NCI-H1105 (cell line): ENCODE measurements at regions not wholly inside any gene's neighbourhood (a gene's known extent, or its start where the extent isn't known, plus 50 kb on each side); places are given as distances from the start of the nearest gene placed in this dataset.

Source experiments
- DNase-seq: peaks from one replicate; lab custom pipeline; 2025; lab: John Stamatoyannopoulos, UW

DNA sequence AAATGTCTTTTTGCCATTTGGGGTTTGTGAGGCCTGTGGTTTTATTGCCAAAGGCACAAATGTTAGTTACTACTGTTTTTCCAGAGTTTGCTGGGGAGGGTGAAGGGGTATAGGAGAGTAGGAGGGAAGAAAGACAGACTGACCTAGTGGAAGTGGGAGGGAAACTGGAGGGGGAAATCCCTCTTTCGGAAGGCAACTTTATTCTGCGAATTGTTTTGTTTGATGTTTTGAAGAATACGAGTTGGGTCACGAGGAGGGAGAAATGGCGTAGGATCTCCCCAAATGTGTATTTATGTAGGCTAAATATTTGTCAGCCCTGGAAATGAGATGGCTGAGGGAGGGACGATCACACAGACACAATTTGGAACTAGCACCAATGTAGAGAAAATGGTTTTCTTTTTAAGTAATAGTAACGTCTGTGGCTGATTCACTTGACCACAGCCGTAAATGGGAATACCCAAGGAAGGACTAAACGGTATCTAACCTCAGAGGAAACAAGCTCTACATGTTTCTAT lies 172.3 kb downstream of the ICOS start:
- no peak for DNase-seq

DNA sequence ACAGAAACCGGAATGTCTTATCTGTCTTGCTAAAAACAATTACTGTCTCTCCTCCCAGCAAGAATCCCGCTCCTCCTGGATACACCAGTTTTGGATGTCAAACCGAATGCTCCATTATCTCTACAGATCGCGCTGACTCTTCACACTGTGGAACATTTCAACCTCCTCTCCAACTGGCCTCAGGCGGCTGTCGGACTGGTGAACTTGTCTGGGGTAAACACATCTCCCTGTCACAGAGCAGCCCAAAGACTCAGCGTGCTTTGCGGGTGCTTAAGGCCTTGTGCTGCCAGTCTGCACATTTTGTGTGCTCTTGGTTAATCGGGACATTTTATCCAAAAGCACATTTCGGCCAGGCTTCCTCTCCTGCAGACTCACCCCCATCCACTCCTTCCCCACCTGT lies 173.1 kb downstream of the ICOS start:
- no peak for DNase-seq

DNA sequence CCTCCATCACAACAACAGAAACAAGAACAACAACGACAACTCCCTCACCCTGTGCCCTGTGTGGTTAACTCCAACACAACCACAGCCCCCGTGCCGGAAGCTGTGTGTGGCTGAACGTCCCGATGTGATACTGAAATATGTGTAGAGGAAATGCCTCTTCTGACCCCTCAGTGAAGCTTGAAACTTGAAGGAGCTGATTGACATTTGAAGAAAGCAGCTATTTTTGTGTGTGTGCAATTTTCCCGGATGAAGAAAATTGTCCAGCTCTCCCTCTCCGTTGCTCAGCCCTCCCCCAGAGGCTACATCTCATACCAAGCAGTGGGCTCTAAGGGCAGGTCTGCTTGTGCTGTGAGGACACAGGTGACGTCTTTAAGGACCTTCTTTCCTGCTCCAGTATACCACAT lies 173.8 kb downstream of the ICOS start:
- no peak for DNase-seq

DNA sequence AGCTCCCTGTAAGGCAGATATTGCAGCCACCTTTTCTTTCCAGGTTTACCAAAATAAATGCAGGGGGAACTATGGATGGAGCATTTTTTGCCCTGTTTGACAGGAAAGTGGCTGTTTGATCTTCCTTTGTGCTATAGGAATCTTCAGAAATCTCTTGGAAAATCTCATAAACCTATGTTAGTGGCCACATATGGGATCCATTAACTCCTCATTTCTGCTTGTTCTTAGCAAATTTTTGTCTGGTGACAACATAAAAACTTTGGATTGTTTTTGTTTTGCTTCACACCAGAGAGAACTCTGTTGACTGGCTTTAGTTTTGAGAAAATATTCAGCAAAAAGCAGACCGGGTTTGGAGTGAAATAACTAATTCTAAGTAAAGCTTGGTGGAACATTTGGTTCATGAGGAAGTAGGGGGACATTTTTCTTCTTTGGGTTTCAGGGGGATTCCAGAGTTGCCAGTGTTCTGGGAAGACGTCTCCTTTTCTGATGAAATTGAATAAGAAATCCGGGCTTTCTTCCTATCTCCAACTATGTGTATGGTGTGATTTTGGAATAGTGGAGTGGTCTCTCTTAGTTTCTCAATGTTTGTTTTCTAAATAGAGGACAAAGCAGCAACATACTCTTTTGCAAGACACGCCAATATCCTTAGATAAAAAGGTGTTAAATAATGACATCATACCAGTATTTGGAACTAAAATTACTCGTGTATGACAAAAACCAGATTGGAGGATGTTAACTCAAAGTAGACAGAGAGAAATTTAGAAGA lies 174.4 kb downstream of the ICOS start:
- DNase-seq: no peak

- no peak for DNase-seq
These were observed 175.7 kb downstream of the ICOS start for GRCh38 chr2:204112084-204112770.

DNA sequence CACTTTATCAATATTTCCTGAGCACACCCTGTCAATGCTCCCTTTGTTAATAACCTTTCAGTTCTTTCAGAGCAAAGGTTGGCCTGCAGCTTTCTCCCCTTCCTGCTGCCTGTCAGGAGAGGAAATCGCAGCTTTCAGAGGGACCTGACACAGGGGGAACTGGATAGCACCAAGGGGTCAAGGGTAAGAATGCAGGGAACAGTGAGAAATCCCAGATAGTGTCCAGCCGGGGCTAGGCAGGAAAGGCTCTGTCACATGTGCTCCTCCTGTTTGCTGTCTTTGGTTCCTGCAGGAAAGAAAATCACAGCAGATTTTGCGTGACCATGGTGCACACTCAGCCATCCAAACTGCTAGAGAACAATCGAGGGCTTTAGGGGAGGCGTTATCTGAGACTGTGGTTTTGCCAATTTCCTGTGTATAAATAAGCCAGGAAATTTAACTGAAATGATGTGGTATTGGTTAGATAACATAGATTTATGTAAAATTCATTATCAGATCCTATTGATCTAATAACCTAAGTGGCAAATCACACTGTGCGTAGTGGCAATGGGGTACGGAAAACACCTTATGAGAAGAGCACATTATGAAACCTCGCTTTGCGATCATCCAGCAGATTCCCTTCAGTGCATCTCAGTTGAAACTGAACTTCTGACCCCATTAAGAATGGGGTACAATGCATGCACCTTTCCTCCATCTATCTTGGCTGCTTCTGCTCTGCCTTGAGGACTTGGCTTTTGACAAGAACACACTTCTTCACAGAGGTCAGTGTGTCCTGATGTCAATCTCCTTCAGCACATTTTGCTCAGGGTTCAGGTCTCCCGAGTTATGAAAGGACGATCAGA lies 178.0 kb downstream of the ICOS start:
- no peak for DNase-seq

GRCh38 chr2:204115137-204116056 lies 178.8 kb downstream of the ICOS start:
- no peak for DNase-seq

DNA sequence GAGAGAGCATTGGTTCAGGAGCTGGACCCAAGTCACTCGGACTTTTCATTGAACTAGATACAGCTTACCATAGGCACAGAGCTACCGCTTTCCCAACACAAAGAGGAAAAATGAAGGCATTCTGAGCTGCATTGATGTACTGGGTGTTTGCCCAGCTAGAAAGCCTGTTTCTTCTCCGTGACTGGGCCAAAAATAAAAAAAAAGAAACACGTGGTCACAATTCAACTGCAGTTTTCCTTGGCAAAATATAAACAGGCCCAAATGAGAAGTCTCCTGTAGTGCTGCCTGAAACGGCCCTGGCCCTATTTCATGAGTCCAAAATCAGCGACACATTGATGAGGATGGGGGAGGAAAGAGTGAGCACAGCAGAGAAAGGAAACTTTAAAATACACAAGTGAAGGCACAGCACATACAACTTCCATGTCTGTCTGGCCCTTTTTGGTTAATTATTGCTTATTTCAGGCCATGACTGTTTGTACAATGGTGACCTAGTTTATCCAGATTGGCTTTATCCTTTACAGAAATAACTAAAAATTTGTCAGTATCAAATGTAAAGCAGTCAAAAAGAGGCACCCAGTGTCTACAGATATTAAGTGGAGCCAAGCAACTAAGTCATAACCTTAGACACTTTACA lies 179.7 kb downstream of the ICOS start:
- DNase-seq: no peak

- no peak for DNase-seq
These were observed 185.9 kb downstream of the ICOS start for GRCh38 chr2:204122425-204122824.

- DNase-seq: no peak
These were observed 187.7 kb downstream of the ICOS start for GRCh38 chr2:204124140-204124750.

- DNase-seq: no peak
These were observed 190.1 kb downstream of the ICOS start for GRCh38 chr2:204126705-204127104.

GRCh38 chr2:204127238-204127637 lies 190.7 kb downstream of the ICOS start:
- DNase-seq: no peak

DNA sequence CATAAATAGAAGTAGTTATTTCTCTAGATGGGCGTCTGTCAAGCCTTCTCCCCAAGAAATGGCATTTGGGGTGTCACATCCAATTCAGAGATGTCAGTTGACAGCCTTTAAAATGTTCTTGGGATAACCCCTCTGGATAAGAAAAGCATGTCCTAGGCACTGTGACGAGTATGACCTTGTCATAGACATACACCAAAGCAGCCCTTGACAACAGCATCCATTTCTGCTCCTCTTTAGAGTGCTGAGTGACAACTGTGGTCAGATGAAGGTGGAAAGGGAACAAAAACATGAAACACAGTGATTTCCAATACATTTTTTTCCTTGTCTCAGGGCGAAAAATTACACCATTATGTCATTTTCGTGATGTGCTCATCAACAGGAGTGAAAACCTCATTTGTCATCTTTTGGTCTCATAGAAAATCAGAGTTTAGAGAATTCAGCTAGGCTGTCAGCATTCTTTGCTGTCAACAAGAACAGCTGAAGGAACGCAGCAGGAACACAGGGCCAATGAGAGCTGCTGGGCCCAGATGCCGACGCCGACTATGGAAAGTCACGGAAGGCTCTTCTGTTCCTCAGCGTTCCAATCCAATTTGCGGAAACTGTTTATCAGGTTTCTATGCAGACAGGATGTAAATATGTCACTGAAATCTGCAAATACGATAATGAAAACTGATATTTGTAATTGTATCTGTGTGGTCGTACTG lies 193.2 kb downstream of the ICOS start:
- no peak for DNase-seq

DNA sequence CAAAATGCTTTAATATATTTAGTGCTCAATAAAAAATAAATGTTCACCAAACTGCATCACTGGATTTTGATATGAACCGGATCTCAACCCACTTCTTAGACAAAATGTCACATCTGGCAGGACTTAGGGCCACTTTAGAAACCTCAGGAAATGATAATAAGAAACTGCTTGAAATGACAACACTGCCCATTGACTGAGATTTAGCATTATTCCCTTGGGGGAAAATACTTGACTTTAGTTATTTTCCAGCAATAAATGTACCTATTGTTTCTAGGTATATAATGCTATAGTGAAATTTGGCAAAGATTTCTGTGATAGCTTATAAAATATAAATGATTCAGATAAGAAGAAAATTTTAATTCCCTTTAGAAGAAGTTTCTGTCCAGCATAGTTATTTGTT lies 195.1 kb downstream of the ICOS start:
- no peak for DNase-seq

- peak; percentile 91 for DNase-seq
These were observed 196.9 kb downstream of the ICOS start for GRCh38 chr2:204133476-204133875.

DNA sequence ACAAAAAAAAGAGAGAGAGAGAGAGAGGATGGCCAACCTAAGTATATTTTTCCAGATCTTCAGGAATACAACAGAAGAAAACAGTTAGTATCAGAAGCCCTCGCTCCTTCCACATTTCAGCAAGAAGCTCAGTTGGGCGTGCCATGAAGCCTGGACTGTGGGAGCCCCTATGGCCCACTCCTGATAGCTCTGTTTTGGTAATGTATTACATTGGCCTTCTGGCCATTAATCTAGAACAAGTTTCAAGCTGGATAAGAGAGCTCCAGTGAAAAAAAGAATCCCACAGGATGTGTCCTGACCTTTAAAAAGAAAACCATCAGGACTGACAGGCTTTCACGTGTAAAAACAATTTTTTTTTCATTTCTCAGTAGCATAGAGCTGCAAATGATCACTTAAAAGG lies 197.9 kb downstream of the ICOS start:
- no peak for DNase-seq

DNA sequence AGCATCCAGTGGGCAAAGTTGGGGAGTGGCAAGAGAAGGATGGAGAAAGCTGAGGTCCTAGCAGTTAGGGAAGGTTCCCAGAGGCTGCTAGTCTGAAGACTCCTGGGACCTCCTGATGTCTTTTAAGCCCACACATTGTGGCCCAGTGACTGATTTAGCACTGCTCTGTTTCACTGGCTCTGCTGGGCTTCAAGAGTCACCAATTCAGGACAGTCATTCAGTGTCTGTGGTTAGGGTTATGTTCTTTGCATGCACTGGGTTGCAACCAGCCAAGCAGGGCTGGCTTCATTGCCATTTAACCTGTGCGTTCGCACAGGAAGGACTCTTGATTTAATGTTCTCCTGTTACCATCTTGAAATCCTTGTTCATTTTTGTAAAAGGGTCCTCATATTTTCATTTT lies 199.2 kb downstream of the ICOS start:
- no peak for DNase-seq

- no peak for DNase-seq
These were observed 201.6 kb downstream of the ICOS start for GRCh38 chr2:204138206-204138605.

DNA sequence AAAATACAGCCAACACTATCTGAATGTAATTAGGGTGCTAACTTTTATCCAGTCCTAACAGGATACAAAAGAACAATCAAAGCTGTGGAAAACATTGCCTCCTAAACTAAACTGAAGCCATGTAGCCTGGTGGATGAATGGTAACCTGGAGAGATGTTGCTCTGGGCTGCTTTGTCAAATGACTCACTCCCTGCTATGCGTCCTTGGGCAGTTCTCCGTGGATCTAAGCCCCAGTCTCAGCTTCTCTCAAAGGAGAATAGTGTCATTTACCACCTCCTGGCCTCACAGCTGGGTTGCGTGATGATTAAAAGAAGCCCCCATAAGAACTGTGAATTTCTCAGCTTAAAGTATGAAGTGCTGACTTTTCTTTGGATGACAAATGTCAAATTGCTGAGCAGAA lies 203.7 kb downstream of the ICOS start:
- no peak for DNase-seq
